ENCODE measurements at regions not wholly inside any gene's neighbourhood (a gene's known extent, or its start where the extent isn't known, plus 50 kb on each side); places are given as distances from the start of the nearest gene placed in this dataset.

- DNase-seq (ENCODE audit: low read depth): peak; percentile 19
- TF ChIP-seq CTCF (IDR thresholded peaks at IDR 0.05; ENCODE audit: insufficient read depth, low read depth, low read length, missing control alignments): no peak
- H3K4me3 ChIP-seq (ENCODE audit: low read depth, low read length): no peak overlapping the region
Measured at GRCh38 chr13:40480012-40480914, 186.2 kb downstream of the FOXO1 start.

GRCh38 chr13:40480915-40481516, 185.4 kb downstream of the FOXO1 start:
- no peak for TF ChIP-seq CTCF (IDR thresholded peaks at IDR 0.05; ENCODE audit: insufficient read depth, low read depth, low read length, missing control alignments)
- no peak for DNase-seq (ENCODE audit: low read depth)
- no peak overlapping the region for H3K4me3 ChIP-seq (ENCODE audit: low read depth, low read length)

GRCh38 chr13:40483601-40484000, 182.8 kb downstream of the FOXO1 start:
- peak; percentile 36 for DNase-seq (ENCODE audit: low read depth)
- no peak overlapping the region for H3K4me3 ChIP-seq (ENCODE audit: low read depth, low read length)
- TF ChIP-seq CTCF (IDR thresholded peaks at IDR 0.05; ENCODE audit: insufficient read depth, low read depth, low read length, missing control alignments): no peak

DNA sequence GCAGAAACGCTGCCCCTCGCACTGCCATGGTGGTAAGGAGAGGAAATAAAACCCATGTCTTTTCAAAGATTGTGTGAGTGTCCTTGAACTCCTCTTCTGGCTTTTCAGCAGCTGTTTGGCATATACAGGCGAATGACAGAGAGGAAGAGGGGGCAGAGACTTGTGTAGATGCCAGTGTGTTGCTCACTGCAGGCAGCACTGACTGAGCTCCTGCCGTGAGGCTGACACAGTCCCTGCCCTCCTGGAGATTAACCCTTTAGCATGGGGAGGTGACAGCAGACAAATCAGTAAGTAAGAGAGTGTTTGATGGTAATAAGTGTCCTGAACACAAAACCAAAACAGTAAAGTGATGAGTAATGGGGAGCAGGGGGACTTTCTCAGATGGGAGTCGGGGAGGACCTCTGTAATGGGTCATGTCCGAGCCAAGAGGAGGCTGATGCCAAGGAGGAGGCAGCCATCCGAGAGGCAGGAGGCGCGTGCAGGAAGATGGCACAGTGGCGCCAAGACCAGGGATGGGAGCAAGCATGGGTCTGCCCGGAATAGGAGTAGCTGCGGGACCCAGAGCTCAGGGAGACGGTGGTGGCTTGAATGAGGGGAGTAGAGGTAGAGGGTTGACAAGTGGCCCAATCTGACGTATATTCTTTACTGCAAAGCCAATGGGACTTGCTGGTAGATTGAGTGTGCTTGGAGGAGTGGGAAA, 182.2 kb downstream of the FOXO1 start:
- no peak for DNase-seq (ENCODE audit: low read depth)

GRCh38 chr13:40484974-40485373, 181.5 kb downstream of the FOXO1 start:
- no peak for TF ChIP-seq CTCF (IDR thresholded peaks at IDR 0.05; ENCODE audit: insufficient read depth, low read depth, low read length, missing control alignments)
- no peak overlapping the region for H3K4me3 ChIP-seq (ENCODE audit: low read depth, low read length)
- DNase-seq (ENCODE audit: low read depth): no peak

More for the DNA sequence above, 182.2 kb downstream of the FOXO1 start:
- H3K4me3 ChIP-seq (ENCODE audit: low read depth, low read length): no peak overlapping the region
- no peak for TF ChIP-seq CTCF (IDR thresholded peaks at IDR 0.05; ENCODE audit: insufficient read depth, low read depth, low read length, missing control alignments)

DNA sequence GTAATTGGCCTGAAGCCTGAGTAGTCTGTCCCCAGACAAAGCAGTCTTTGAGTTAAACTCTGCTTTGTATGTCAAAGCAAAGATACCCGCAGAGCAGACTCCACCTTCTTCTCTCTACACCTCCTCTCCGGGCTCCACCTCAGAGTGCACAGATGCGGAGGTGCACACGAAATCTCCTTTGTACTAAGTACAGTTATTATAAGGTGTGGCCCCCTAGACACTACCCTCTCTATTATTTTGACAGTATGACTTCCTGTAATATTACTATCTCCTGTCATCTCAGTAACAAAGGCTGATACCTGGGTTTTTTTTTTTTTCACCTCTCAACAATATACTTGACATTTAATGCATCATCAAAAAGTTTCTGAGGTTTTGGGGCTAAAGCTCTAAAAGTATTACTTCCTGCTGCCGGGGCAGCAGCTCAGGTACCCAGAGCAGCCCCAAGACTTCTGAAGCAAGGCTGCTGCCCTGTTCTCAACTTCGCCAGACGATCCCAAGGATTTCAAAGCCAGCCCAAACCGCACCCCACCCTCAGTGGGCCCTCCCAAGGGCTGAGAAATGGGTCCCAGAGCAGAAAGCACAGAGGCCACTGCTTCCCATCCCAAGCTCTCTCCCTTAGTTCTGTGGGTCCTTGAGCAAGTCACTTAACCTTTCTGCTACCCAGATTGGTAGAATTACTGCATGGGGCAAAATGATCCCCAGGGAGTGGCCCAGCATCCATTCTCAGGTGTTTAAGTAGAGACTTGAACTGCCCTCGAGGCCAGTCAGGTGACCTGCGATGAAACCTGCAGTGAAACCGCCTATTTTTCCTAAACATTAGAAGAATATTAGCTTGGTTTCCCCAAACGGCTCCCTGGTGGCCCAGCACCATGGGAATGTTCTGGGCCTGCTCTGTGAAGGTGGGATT, 180.6 kb downstream of the FOXO1 start:
- DNase-seq (ENCODE audit: low read depth): peak; percentile 65
- no peak for TF ChIP-seq CTCF (IDR thresholded peaks at IDR 0.05; ENCODE audit: insufficient read depth, low read depth, low read length, missing control alignments)
- no peak overlapping the region for H3K4me3 ChIP-seq (ENCODE audit: low read depth, low read length)
